NB4 (cell line): ENCODE measurements at regions not wholly inside any gene's neighbourhood (a gene's known extent, or its start where the extent isn't known, plus 50 kb on each side); places are given as distances from the start of the nearest gene placed in this dataset.

ENCODE experiments used
- MYC ChIP-seq: IDR thresholded peaks from 2 replicates; pipeline ENCODE4 v1.6.1; 2011; ENCODE audit warnings: low read depth, low read length
- POLR2A ChIP-seq: IDR thresholded peaks from 2 replicates; pipeline ENCODE4 v1.6.1; 2011; ENCODE audit warnings: mild to moderate bottlenecking; ENCODE audit not compliant: insufficient read length; ENCODE audit errors: extremely low read depth
- TF ChIP-seq, protein P1 (sequence below): IDR thresholded peaks from one replicate; pipeline ENCODE4 v1.5.1; 2012; ENCODE audit warnings: low read depth, low read length
- TF ChIP-seq, protein P2 (sequence below): IDR thresholded peaks from 2 replicates; pipeline ENCODE4 v1.6.1; 2011; ENCODE audit warnings: low read depth, low read length

DNA sequence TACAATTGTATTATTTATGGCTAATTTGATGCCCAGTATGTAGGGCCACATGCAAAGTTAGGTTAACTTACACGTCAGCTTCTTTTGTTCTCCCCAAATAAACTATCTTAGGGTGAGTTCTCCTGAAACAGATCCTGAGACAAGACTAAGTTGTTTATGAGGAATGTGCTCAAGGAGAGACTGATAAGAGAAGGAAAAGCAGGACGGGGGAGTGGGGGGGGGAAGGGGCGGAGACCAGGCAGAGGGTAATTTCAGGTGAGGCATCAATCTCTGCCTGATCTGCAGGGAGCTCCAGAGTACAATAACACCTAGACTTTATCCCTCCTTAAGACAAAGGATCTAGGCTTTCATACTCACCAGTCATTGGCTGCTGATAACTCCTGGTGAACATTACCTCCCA, 220.6 kb upstream of the BTBD3 start:
- TF ChIP-seq, protein P1, sequence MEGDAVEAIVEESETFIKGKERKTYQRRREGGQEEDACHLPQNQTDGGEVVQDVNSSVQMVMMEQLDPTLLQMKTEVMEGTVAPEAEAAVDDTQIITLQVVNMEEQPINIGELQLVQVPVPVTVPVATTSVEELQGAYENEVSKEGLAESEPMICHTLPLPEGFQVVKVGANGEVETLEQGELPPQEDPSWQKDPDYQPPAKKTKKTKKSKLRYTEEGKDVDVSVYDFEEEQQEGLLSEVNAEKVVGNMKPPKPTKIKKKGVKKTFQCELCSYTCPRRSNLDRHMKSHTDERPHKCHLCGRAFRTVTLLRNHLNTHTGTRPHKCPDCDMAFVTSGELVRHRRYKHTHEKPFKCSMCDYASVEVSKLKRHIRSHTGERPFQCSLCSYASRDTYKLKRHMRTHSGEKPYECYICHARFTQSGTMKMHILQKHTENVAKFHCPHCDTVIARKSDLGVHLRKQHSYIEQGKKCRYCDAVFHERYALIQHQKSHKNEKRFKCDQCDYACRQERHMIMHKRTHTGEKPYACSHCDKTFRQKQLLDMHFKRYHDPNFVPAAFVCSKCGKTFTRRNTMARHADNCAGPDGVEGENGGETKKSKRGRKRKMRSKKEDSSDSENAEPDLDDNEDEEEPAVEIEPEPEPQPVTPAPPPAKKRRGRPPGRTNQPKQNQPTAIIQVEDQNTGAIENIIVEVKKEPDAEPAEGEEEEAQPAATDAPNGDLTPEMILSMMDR = no peak
- no peak for TF ChIP-seq MYC
- TF ChIP-seq POLR2A = no peak
- TF ChIP-seq, protein P2, sequence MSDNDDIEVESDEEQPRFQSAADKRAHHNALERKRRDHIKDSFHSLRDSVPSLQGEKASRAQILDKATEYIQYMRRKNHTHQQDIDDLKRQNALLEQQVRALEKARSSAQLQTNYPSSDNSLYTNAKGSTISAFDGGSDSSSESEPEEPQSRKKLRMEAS = no peak
